SKM-1 treated with dmso at 0.1 percent for 144 hours (cell line): ENCODE measurements at regions not wholly inside any gene's neighbourhood (a gene's known extent, or its start where the extent isn't known, plus 50 kb on each side); places are given as distances from the start of the nearest gene placed in this dataset.

Source experiments
- DNase-seq: peaks from one replicate; lab custom pipeline; 2025; ENCODE audit not compliant: unreplicated experiment; lab: John Stamatoyannopoulos, UW

GRCh38 chr3:13249664-13250390 lies 170.3 kb downstream of the NUP210 start:
- no peak for DNase-seq

- DNase-seq = peak; percentile 6
These were observed 171.5 kb downstream of the NUP210 start for GRCh38 chr3:13248640-13249039.

DNA sequence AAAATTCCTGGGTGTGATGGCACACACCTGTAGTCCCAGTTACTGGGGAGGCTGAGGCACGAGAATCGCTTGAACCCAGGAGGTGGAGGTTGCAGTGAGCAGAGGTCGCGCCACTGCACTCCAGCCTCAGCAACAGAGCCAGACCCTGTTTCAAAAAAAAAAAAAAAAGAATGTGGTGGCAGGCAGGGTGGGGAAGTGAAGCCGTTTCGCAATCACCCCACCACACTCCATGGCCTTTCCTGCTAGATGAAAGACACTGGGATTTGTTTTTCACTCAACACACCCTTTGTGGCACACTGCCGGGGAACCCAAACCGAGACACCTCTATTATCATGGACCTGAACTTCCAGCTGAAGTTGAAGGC lies 172.4 kb upstream of the IQSEC1 start:
- peak; percentile 56 for DNase-seq

DNA sequence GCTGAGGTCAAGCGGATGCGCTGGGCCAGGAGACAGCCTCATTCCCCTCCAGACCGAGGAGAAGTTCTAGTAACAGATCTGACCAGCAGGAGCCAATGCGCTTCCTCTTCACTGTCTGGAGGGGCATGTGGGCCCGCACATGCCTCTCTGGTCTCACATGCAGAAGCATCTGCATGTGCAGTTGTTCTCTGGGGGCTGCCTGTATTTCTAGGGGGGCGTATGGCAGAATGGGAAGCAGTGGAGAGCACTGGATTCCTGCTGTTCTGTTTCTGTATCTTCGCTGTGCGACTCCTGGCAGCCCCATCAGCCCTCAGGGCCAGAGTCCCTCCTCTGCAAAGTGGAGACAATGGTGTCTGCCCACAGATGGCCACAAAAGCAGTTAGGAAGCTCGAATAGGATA lies 170.4 kb upstream of the IQSEC1 start:
- DNase-seq = no peak

- no peak for DNase-seq
These were observed 169.1 kb upstream of the IQSEC1 start for GRCh38 chr3:13242364-13242737.

- DNase-seq = no peak
These were observed 168.6 kb upstream of the IQSEC1 start for GRCh38 chr3:13241621-13242363.

- DNase-seq = no peak
These were observed 167.8 kb upstream of the IQSEC1 start for GRCh38 chr3:13240928-13241618.

DNA sequence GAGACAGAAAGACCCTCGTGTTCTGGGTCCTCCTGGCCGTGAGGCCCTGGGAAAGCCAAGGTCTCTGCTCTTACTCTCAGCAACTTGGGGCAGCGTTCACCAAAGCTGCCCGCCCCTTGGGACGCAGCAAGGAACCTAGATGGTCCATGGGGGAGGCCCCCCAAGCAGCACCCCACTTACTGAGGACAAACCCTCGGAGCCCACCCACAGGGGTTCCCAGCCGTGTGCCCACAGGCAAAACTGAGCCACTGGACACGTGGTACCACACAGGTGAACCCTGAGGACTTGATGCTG lies 166.2 kb upstream of the IQSEC1 start:
- DNase-seq = no peak

DNA sequence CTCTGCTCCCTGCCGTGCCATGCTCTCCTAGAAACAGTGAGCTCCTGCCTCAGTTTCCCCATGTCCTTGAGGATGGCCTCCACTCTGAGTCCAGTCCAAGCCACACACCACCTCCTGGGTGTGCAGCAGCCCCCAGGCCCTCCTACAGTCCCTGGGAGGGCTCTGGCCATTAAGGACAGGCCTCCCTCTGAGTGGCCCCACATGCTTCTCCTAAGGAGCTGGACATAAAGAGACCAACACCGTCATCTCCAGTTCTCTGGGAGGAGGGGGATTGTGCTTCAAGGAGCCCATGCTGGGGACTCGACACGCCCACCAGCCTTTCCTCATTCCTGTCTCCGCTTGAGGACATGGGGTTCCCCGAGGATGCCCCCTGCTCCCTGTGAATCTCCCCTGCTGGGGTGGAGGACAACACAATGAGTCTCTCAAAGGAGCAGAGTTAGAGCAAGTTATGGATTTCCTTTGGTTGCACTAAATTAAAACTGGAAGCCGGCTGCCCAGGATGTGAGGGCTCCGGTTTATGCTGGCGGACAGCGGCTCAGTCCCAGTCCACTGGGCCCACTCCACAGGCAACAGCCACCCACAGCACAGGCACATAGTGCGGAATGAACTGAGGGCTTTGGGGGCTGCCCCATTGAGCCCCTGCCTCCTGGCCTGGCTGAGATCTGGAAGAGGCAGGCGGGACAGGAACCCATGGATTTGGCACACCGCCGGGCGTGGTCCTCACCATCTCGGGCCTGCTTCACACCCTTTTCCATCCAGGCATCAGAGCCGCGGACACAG lies 165.6 kb upstream of the IQSEC1 start:
- DNase-seq = no peak

GRCh38 chr3:13237776-13238490 lies 164.7 kb upstream of the IQSEC1 start:
- no peak for DNase-seq

GRCh38 chr3:13236557-13237173 lies 163.4 kb upstream of the IQSEC1 start:
- no peak for DNase-seq

DNA sequence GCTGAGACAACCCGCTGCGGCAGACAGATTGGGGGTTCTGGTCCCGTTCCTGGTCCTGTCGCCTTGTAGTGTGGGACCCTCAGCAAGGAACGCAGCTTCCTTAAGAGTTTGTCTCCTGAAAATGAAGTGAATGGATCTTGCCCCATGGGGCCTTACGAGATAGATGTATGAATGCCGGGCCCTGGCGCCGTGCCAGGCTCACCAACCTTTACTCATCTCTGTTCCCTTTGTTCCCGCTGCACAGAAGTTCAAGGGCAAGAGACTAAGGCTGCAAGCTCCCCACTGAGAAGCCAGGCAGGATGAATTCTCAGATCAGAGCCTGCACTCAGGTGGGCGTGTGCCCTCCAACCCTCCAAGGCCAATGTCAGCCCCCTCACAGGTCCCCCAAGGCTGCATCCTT lies 162.7 kb upstream of the IQSEC1 start:
- DNase-seq = no peak

DNA sequence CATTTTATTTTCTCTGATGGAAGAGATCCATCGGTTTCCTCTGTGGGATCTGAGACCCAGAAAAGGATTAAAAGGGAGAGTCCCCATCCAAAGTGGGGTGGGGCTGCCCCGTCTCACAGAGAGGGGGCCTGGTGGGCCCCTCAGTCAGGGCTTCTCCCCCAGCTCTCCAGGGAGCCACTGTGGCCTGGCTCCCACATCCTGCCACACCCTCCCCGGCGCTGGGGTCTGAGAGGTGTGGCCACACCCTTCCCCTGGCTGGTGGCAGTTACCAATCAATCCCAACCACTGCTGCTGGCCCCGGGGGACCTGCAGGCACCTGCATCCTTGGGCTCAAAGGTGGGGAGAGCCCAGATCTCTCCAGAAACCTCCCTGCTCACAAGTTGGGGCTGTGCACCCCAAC lies 161.8 kb upstream of the IQSEC1 start:
- DNase-seq = no peak

DNA sequence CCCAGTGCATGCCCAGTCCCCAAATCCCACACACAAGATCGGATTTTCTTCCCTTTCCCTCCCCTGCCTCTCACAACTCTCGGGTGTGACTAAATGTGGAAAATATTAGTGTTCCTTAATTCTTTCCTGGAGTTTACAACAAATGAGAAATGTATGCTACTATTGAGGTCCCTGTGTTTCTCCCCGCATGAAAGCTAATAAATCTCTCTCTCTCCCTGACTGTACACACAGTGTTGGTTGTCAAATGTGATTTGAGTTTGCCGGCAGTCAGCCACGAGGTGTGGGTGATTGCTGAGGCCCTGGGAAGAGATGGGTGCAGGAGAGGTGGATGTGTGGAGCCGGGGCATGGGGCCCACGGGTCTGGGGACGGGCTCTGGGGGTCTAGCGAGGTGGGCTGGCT lies 161.4 kb upstream of the IQSEC1 start:
- no peak for DNase-seq

- no peak for DNase-seq
These were observed 160.6 kb upstream of the IQSEC1 start for GRCh38 chr3:13233487-13234485.

- DNase-seq = no peak
These were observed 158.8 kb upstream of the IQSEC1 start for GRCh38 chr3:13231781-13232666.

DNA sequence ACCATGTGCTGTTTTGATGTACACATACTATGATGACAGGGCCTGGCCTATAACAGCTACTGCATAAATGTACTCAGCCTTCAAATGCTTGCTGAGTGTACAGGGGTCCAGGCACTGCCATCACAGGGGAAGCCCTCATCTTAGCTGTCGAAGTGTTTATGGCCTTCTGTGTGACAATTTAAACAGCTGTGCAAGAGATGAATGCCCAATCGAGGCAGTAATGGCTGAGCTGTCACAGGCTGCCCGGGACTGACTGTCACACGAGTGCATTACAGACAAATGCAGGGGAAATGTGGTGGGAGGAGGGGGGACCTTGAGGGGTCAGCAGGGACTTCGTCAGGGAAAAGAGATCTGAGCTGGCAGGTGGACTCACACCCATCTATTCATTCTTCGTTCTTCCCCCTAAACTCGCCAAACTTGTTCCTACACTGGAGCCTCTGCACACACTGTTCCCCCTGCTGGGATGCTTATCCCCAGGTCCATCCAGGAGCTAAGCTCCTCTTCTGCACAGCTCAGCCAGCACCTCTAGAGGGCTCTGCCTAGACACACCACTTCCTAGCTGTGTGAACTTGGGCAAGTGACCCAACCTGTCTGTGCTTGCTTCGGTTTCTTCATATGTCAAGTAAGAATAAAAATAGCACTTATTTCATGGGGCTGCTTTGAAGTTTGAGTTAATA lies 156.2 kb upstream of the IQSEC1 start:
- DNase-seq = peak; percentile 53

DNA sequence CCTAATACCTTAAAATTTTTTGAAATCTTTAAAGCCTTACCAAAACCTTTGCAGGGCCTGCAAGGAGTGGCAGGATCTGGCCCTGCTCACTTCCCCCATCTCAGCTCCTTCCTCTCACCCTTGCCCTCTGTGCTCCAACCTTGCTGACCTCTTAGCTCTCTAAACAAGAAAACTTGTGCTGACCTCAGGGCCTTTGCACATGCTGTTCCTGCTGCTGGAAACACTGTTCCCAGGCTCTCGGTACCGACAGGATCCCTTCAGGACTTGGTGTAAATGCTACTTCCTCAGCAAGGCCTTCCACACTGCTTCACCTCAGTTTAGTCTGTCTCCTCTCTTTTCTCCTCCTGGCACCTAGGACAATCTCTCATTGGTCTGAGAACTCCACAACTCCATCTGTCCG lies 155.4 kb upstream of the IQSEC1 start:
- DNase-seq = no peak
